ENCODE measurements at regions not wholly inside any gene's neighbourhood (a gene's known extent, or its start where the extent isn't known, plus 50 kb on each side); places are given as distances from the start of the nearest gene placed in this dataset.

- no peak for DNase-seq (ENCODE audit: low spot score)
Observed at GRCh38 chr4:155616117-155616516, 50.5 kb upstream of the GUCY1A1 start.

- no peak for DNase-seq (ENCODE audit: low spot score)
Observed at GRCh38 chr4:155615081-155615887, 51.4 kb upstream of the GUCY1A1 start.

- no peak for DNase-seq (ENCODE audit: low spot score)
Observed at GRCh38 chr4:155614111-155614762, 52.4 kb upstream of the GUCY1A1 start.

GRCh38 chr4:155612074-155612473, 54.6 kb upstream of the GUCY1A1 start:
- DNase-seq (ENCODE audit: low spot score) = no peak

- DNase-seq (ENCODE audit: low spot score) = no peak
Observed at GRCh38 chr4:155611501-155611900, 55.1 kb upstream of the GUCY1A1 start.

GRCh38 chr4:155610143-155610542, 56.5 kb upstream of the GUCY1A1 start:
- no peak for DNase-seq (ENCODE audit: low spot score)

GRCh38 chr4:155609455-155610059, 57.1 kb upstream of the GUCY1A1 start:
- no peak for DNase-seq (ENCODE audit: low spot score)

GRCh38 chr4:155608225-155608885, 58.3 kb upstream of the GUCY1A1 start:
- no peak for DNase-seq (ENCODE audit: low spot score)

- no peak for DNase-seq (ENCODE audit: low spot score)
Observed at GRCh38 chr4:155607481-155607880, 59.2 kb upstream of the GUCY1A1 start.

GRCh38 chr4:155604718-155605626, 61.7 kb upstream of the GUCY1A1 start:
- no peak for DNase-seq (ENCODE audit: low spot score)

- no peak for DNase-seq (ENCODE audit: low spot score)
Observed at GRCh38 chr4:155603360-155603891, 63.2 kb upstream of the GUCY1A1 start.

GRCh38 chr4:155602351-155603140, 64.1 kb upstream of the GUCY1A1 start:
- DNase-seq (ENCODE audit: low spot score) = no peak

GRCh38 chr4:155600244-155600643, 66.4 kb upstream of the GUCY1A1 start:
- no peak for DNase-seq (ENCODE audit: low spot score)

GRCh38 chr4:155599596-155599995, 67.1 kb upstream of the GUCY1A1 start:
- DNase-seq (ENCODE audit: low spot score) = no peak

- DNase-seq (ENCODE audit: low spot score) = no peak
Observed at GRCh38 chr4:155599085-155599484, 67.6 kb upstream of the GUCY1A1 start.

GRCh38 chr4:155597933-155598451, 68.7 kb upstream of the GUCY1A1 start:
- DNase-seq (ENCODE audit: low spot score) = no peak

- DNase-seq (ENCODE audit: low spot score) = no peak
Observed at GRCh38 chr4:155597281-155597680, 69.4 kb upstream of the GUCY1A1 start.

- DNase-seq (ENCODE audit: low spot score) = no peak
Observed at GRCh38 chr4:155593793-155594192, 72.9 kb upstream of the GUCY1A1 start.

GRCh38 chr4:155592938-155593297, 73.7 kb upstream of the GUCY1A1 start:
- no peak for DNase-seq (ENCODE audit: low spot score)

- no peak for DNase-seq (ENCODE audit: low spot score)
Observed at GRCh38 chr4:155592179-155592937, 74.3 kb upstream of the GUCY1A1 start.

Measured in CD4-positive, alpha-beta T cell treated with Interleukin-15 for 4 hours (primary cell).